IgD-negative memory B cell (primary cell): ENCODE measurements at regions not wholly inside any gene's neighbourhood (a gene's known extent, or its start where the extent isn't known, plus 50 kb on each side); places are given as distances from the start of the nearest gene placed in this dataset.

Experiments
- H3K27ac Mint-ChIP-seq, 3 donors: one replicate each; pipeline ENCODE4 v1.8.0; 2020 to 2022; ENCODE audit warnings: mild to moderate bottlenecking in 3 of 3, mixed read lengths in 3 of 3, moderate library complexity in 1 of 3
- H3K27me3 Mint-ChIP-seq: one replicate; pipeline ENCODE4 v1.8.0; 2021; ENCODE audit warnings: mixed read lengths
- H3K36me3 Mint-ChIP-seq: one replicate; pipeline ENCODE4 v1.8.0; 2020; ENCODE audit warnings: mild to moderate bottlenecking, mixed read lengths
- H3K4me1 Mint-ChIP-seq, 3 donors: one replicate each; pipeline ENCODE4 v1.8.0; 2020 to 2022; ENCODE audit warnings: mixed read lengths in 3 of 3, mild to moderate bottlenecking in 1 of 3
- H3K4me3 Mint-ChIP-seq, 4 donors: one replicate each; pipeline ENCODE4 v1.8.0; 2020 to 2022; ENCODE audit warnings: mild to moderate bottlenecking in 4 of 4, mixed read lengths in 4 of 4, moderate library complexity in 3 of 4
- H3K9me3 Mint-ChIP-seq, 3 donors: one replicate each; pipeline ENCODE4 v1.8.0; 2020 to 2021; ENCODE audit warnings: mixed read lengths in 3 of 3, mild to moderate bottlenecking in 1 of 3

GRCh38 chr18:55024564-55024963 lies 65.3 kb upstream of the CCDC68 start:
- Mint-ChIP-seq H3K4me3 (no peak overlapping the region), H3K9me3 (no peaks in the 10 kb centered on the region), H3K36me3 (peaks cover 2% of the 10 kb centered on the region), H3K27ac (no peak overlapping the region), H3K4me1 (peaks cover 0 to 4% (median 3%) of the 10 kb centered on the region in 3 donors), H3K27me3 (no peaks in the 10 kb centered on the region)

- H3K4me3 Mint-ChIP-seq: no peak overlapping the region
- peaks cover 2% of the 10 kb centered on the region for H3K36me3 Mint-ChIP-seq
- peaks cover 2% of the 10 kb centered on the region for H3K27me3 Mint-ChIP-seq
- no peaks in the 10 kb centered on the region for H3K9me3 Mint-ChIP-seq
- peaks cover 0 to 4% (median 2%) of the 10 kb centered on the region in 3 donors for H3K4me1 Mint-ChIP-seq
- no peak overlapping the region for H3K27ac Mint-ChIP-seq
These were observed 59.3 kb upstream of the CCDC68 start for GRCh38 chr18:55018602-55019001.

- Mint-ChIP-seq H3K36me3 (no peaks in the 10 kb centered on the region), H3K27me3 (peaks cover 2% of the 10 kb centered on the region), H3K4me3 (no peak overlapping the region), H3K9me3 (no peaks in the 10 kb centered on the region), H3K27ac (peak overlapping the region in 1 of 3 donors; percentile 33), H3K4me1 (peaks cover 0 to 5% (median 2%) of the 10 kb centered on the region in 3 donors)
These were observed 54.8 kb upstream of the CCDC68 start for GRCh38 chr18:55014095-55014494.

GRCh38 chr18:55013685-55014084 lies 54.4 kb upstream of the CCDC68 start:
- Mint-ChIP-seq H3K9me3 (no peaks in the 10 kb centered on the region), H3K4me1 (peaks cover 0 to 5% (median 2%) of the 10 kb centered on the region in 3 donors), H3K36me3 (no peaks in the 10 kb centered on the region), H3K27ac (peak overlapping the region in 1 of 3 donors; percentile 33), H3K4me3 (no peak overlapping the region), H3K27me3 (peaks cover 2% of the 10 kb centered on the region)

GRCh38 chr18:55013086-55013485 lies 53.8 kb upstream of the CCDC68 start:
- Mint-ChIP-seq H3K4me1 (peaks cover 0 to 5% (median 2%) of the 10 kb centered on the region in 3 donors), H3K27ac (no peak overlapping the region), H3K4me3 (no peak overlapping the region), H3K9me3 (no peaks in the 10 kb centered on the region), H3K27me3 (peaks cover 2% of the 10 kb centered on the region), H3K36me3 (no peaks in the 10 kb centered on the region)

- H3K27me3 Mint-ChIP-seq: peaks cover 2% of the 10 kb centered on the region
- no peak overlapping the region for H3K27ac Mint-ChIP-seq
- peaks cover 0 to 5% (median 2%) of the 10 kb centered on the region in 3 donors for H3K4me1 Mint-ChIP-seq
- no peaks in the 10 kb centered on the region for H3K36me3 Mint-ChIP-seq
- no peak overlapping the region for H3K4me3 Mint-ChIP-seq
- no peaks in the 10 kb centered on the region for H3K9me3 Mint-ChIP-seq
These were observed 52.7 kb upstream of the CCDC68 start for GRCh38 chr18:55012008-55012407.
